GM12891 (cell line): ENCODE measurements at regions not wholly inside any gene's neighbourhood (a gene's known extent, or its start where the extent isn't known, plus 50 kb on each side); places are given as distances from the start of the nearest gene placed in this dataset.
A peak's percentile ranks its signal among the peaks of the same experiment; 100 is the strongest.

Experiments
- DNase-seq: peaks from one replicate; pipeline ENCODE4 v3.0.0; 2011; ENCODE audit warnings: low spot score; ENCODE audit not compliant: insufficient read length
- FAIRE-seq: peaks from 2 replicates; lab custom pipeline; 2011; peaks lifted over from hg19 to GRCh38; lab: Jason Lieb, UNC
- PAX5 ChIP-seq: IDR thresholded peaks from 2 replicates; pipeline ENCODE4 v1.6.1; 2011; ENCODE audit warnings: low read length, moderate library complexity, mild to moderate bottlenecking; ENCODE audit not compliant: insufficient read depth, severe bottlenecking
- POLR2A ChIP-seq: IDR thresholded peaks from 2 replicates; pipeline ENCODE4 v1.6.1; 2011; ENCODE audit warnings: low read depth, low read length, control low read depth
- POLR2AphosphoS5 ChIP-seq: IDR thresholded peaks from 2 replicates; pipeline ENCODE4 v1.6.1; 2011; ENCODE audit warnings: low read depth, low read length, control low read depth
- POU2F2 ChIP-seq: IDR thresholded peaks from 2 replicates; pipeline ENCODE4 v1.6.1; 2011; ENCODE audit warnings: low read depth, mild to moderate bottlenecking, control low read depth, low read length, moderate library complexity
- SPI1 ChIP-seq: IDR thresholded peaks from 2 replicates; pipeline ENCODE4 v1.6.1; 2011; ENCODE audit warnings: low read depth, low read length, control low read depth
- TAF1 ChIP-seq: IDR thresholded peaks from 2 replicates; pipeline ENCODE4 v1.6.1; 2011; ENCODE audit warnings: low read depth, low read length, control low read depth

DNA sequence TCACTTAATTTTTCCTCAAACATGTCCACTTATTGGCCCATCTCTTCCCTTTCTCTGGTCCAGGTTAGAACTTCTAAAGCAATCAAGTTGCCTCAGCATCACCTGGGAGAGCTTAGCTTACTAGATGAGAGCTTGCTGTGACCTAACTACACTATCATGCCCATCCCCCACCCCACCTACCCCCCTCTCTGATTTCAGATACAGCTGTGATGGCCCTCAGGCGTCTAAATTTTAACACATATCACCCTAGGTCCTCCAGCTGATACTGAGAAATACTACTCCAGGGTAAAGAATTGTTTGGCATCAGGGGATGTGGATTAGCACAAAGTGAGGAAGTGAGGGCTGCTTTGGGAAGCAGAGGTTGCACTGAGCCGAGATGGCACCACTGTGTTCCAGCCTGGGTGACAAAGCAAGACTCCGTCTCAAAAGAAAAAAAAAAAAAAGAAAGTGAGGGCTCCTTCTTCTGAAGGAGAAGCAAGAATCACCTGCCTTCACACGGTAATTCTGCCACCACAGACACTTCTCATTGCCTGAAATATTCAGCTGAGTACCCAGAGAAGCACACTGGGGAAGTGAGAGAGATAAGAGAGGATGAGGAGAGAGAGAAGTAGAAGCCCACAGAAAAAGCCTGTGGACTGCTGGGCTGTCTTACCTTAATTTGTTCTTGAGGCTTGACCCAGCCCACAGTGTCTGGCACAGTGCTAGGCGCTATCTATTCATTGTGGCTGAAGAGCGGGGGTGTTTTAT, 263.4 kb downstream of the ASXL3 start:
- FAIRE-seq: no peak
- DNase-seq: no peak
- no peak for TF ChIP-seq POLR2A
- no peak for TF ChIP-seq SPI1
- no peak for TF ChIP-seq TAF1
- TF ChIP-seq PAX5: no peak
- no peak for TF ChIP-seq POU2F2
- TF ChIP-seq POLR2AphosphoS5: no peak

DNA sequence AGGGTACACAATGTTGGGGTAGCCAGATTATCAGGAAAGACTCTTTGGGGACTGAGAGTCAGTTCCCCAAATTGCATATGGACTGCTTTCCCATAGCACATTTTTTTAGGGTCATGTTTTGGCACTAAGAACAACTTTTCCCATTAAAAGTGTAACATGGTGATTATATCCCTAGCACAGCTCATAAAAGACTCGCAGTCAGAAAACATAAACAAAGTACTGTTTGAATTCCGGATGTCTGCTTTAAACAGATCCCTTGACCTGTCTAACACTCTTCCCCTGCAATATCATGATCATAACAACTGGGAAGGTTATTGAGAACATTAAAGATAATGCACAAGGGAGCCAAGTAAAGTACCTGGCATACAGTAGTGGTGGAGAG, 262.2 kb downstream of the ASXL3 start:
- DNase-seq (no peak), FAIRE-seq (no peak)
- no peak for TF ChIP-seq TAF1
- no peak for TF ChIP-seq POLR2A
- TF ChIP-seq POLR2AphosphoS5: no peak
- TF ChIP-seq SPI1: no peak
- no peak for TF ChIP-seq PAX5
- TF ChIP-seq POU2F2: no peak

DNA sequence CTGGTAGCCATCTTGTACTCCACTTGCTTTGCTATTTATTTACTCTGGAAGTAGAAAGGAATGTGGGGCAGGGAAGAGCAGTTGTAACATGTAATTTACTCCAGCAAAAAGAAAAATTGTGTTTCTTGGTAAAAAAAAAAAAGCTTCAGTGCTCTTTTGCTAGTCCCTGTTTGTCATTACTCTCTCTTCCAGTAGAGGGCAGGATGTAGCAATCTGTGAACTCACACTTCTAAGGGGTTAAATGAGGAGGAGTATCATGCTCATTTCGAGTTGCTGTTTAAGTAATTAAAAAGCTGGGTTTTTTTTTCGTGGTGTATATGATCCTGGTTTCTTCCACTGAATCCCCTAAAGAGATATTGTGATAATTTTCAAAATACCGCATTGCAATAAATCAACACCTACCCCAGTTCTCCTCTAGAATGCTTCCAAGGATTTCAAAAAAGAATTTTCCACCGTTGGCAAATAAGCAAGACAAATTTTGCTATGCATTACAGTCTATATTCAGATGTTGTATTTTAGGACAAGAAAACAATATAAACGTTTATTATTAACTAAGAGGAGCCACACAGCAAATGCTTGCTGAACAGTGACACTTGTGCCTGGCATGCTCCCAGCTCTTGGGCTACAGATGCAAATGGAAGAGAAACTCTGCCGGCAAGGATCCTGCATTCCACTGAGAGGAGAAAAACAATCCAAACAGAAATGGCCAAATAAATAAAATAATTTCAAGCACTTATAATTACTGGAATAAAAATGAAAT, 261.6 kb downstream of the ASXL3 start:
- DNase-seq: peak; percentile 5
- FAIRE-seq: no peak
- TF ChIP-seq POU2F2: no peak
- no peak for TF ChIP-seq POLR2A
- TF ChIP-seq TAF1: no peak
- TF ChIP-seq PAX5: no peak
- no peak for TF ChIP-seq POLR2AphosphoS5
- no peak for TF ChIP-seq SPI1

DNA sequence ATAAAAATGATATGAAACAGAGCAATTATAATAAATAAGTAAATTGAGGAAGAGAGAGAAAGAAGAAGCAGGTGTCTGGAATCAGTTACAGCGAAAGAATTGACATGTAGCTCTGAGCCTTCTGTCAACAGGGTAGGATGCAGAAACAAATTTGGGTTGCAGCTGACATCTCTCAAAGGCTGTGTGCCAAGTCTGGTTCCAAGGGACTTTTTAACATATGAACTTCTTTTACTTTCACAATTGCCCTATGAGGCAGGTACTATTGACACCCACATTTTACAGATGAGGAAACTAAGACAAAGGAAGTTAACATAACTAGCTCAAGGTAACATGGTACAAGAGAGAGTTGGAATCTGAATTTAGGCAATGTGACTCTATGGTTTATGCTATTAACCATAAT, 260.0 kb downstream of the ASXL3 start:
- DNase-seq (no peak), FAIRE-seq (no peak)
- TF ChIP-seq POLR2AphosphoS5: no peak
- no peak for TF ChIP-seq POU2F2
- no peak for TF ChIP-seq TAF1
- TF ChIP-seq SPI1: no peak
- TF ChIP-seq POLR2A: no peak
- no peak for TF ChIP-seq PAX5

DNA sequence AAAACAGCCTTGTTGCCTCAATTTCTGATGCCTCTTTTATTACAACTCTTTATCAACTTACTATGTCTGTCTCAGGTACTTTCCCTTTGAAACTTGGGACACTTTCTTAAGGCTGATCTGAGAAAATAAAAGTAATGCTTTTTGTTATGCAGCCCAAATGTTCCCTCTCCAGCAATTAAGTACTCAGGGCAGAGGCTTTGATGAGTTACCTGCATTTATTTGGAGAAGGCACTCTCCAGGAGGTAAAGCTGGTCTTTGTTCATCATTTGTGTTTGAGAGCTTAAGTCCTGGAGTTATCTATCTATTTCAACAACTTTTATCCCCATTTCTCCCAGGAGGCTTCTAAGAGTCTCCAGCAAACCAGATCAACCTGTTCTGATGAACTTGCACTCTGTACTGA, 259.2 kb downstream of the ASXL3 start:
- DNase-seq (no peak), FAIRE-seq (no peak)
- TF ChIP-seq POU2F2 (no peak), PAX5 (no peak), TAF1 (no peak), POLR2AphosphoS5 (no peak), SPI1 (no peak), POLR2A (no peak)

DNA sequence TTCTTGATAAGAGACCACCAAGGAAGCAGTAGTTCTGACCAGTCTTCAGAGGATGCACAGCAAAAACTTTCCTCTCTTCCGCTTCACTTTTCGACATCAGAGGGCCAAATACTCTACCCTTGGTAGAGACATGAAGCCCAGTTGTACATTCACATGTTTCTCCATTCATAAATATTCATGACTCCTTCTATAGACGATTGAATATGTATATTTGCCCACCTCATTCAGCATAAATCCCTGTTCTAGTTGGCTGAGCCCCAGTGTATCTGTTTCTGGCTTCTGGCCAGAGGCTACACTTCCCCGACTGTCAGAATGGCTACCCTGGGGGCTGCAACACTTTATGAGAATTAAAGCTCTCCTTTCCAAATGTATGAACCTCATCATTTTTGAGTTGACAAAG, 258.5 kb downstream of the ASXL3 start:
- no peak for TF ChIP-seq SPI1
- no peak for TF ChIP-seq POLR2AphosphoS5
- no peak for TF ChIP-seq PAX5
- TF ChIP-seq POU2F2: no peak
- no peak for TF ChIP-seq POLR2A
- TF ChIP-seq TAF1: no peak
- DNase-seq (no peak), FAIRE-seq (no peak)

DNA sequence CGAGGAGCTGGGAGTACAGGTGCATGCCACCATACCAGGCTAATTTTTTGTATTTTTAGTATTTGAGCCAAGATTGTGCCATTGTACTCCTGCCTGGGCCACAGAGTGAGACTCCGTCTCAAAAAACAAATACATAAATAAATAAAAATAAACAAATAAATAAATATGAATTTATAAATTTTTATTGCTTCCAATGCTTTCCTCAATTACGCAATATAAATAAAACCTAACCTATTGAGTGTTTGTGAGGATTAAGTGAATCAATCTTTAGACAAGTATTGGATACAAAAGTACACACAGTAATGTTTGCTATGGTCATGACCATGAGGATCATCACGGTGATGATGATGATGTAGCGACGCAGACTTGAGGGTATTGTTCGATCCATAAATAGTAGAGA, 257.4 kb downstream of the ASXL3 start:
- DNase-seq: no peak
- no peak for FAIRE-seq
- TF ChIP-seq POLR2A (no peak), POU2F2 (no peak), SPI1 (no peak), TAF1 (no peak), PAX5 (no peak), POLR2AphosphoS5 (no peak)

DNA sequence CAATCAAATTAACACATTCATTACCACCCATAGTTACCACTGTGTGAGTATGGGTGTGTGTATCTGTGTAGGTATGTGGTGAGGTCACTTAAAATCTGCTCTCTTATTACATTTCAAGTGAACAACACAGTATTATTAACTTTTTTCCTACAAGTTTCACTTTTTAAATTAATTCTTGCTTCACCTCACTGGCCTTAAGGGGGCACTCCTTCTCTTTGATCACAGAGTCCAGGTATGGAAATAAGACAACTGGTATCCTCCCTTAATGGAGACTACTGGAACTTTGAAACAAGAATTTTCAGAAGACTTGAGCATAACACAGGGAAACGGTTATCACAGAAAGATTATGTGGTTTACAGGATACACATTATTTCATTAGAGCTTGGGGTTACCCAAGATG, 255.8 kb downstream of the ASXL3 start:
- TF ChIP-seq TAF1 (no peak), SPI1 (no peak), POLR2A (no peak), PAX5 (no peak), POLR2AphosphoS5 (no peak), POU2F2 (no peak)
- no peak for DNase-seq
- FAIRE-seq: no peak

DNA sequence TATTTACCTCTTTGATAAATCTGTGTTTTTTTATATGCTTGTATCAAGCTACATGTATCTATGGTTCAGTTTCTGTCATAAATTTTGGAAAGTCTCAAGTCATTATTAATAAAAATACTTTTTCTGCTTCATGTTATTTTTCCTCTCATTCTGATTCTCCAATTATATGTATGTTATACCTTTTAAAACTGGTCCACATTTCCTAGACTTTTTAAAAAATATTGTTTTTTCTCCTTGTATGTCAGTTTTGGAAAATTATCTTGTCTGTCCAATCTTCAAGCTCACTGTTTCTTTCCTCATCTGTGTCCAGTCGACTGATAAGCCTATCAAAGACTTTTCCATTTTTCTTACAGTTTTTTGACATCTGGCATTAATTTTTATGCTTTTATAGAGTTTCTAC, 253.4 kb downstream of the ASXL3 start:
- FAIRE-seq (no peak), DNase-seq (no peak)
- no peak for TF ChIP-seq POLR2AphosphoS5
- no peak for TF ChIP-seq PAX5
- TF ChIP-seq SPI1: no peak
- TF ChIP-seq TAF1: no peak
- no peak for TF ChIP-seq POLR2A
- no peak for TF ChIP-seq POU2F2

DNA sequence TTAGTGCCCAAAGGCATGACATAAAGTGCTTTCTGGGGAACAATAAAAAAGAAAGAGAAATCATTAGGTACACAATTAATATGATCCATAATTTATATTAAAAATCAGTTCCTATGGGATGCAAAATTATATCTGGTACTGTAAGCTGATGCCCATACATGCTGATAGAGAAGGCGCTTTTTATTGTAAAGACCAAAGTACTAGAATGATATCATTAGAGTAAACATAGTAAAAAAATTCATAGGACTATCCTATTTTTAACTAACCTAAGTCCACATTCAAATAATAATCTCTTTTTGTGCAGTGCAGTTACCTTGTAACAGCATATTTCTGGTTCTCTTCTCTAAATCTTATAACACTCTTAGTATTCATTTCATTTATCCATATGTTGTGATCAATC, 252.2 kb downstream of the ASXL3 start:
- DNase-seq (no peak), FAIRE-seq (no peak)
- TF ChIP-seq TAF1 (no peak), PAX5 (no peak)

DNA sequence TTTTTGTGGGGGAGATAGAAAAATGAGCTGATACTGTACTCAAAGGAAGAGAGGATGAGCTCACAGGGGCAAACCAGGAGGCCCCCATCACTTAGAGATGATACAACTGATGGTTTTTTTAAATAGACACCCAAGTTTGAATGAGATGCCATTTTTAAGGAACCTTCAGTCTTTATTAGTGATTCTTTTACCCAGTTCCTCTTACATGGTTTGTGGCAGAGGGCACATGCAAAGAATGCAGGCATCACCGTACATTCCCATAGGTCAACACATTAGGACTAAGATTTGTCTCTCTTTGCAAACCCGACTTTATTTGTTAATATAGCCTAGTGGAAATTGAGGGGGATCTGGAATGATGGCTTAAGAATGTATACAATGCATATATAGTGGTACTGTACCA, 250.9 kb downstream of the ASXL3 start:
- FAIRE-seq (no peak), DNase-seq (no peak)
- TF ChIP-seq TAF1 (no peak), POU2F2 (no peak), POLR2A (no peak), SPI1 (no peak), POLR2AphosphoS5 (no peak)
